Sciatic nerve (tissue), 2 donors: ENCODE measurements at regions not wholly inside any gene's neighbourhood (a gene's known extent, or its start where the extent isn't known, plus 50 kb on each side); places are given as distances from the start of the nearest gene placed in this dataset.

Source experiments
- ATAC-seq: fragments of 200-7000 bp; cut with Tn5 transposase; one replicate; pipeline ENCODE4 v1.9.1; 2020; ENCODE audit warnings: mild to moderate bottlenecking, moderate library complexity
- DNase-seq: peaks from one replicate; pipeline ENCODE4 v3.0.0-alpha.2; 2020; ENCODE audit warnings: low spot score
- intact Hi-C: fragments of 100-400 bp; cut with DNase I; formaldehyde crosslinking; loops from one replicate; pipeline ENCODE4 v1.14.2; 2022
- donor health status: DM: no; HTN: no; CAD: no.
- donor health status: DM: no; HTN: no; CAD: no.

- DNase-seq, result no peak
- ATAC-seq, result no peak
- intact Hi-C loops, result no loop called here
Measured at GRCh38 chr7:155224116-155224811, 73.4 kb upstream of the INSIG1 start.

GRCh38 chr7:155225095-155225494, 72.6 kb upstream of the INSIG1 start:
- DNase-seq (no peak), ATAC-seq (no peak)
- intact Hi-C loops, result no loop called here

- intact Hi-C loops, result no loop called here
- ATAC-seq, result no peak
- no peak for DNase-seq
Measured at GRCh38 chr7:155225516-155225915, 72.2 kb upstream of the INSIG1 start.

DNA sequence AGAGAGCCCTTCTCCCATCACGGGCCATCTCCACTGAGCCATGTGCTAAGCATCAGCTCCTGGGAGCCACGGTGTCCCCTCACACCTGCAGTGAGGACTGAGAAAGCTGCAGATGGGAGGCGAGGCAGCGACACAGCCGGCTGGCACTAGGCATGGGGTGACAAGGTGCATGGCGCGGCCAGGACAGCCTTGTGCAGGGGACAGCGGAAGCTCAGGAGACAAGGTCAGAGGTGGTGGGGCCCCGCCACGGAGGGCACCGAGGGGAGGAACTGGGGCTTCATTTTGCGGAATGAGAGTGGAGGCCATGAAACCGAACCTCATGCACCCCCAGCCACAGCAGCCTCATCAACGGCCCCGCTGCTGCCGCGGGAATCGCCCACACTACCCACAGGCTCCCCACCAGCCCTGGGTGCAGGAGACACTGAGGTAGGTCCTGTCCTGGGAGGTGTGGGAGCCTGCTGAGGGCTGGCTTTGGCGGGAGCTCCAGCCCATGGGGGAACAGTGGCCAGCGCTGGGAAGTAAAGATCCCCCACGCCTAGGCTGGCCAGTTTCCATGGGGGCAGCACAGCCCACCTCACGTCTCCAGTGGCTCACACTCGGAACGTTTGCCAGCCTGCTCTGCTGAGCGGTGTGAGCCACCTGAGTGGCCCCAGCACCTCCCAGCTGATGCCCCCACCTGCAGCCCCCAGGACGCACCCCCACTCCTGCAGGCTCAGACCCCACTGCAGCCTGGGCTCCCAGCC, 71.2 kb upstream of the INSIG1 start:
- intact Hi-C loops, result no loop called here
- ATAC-seq (no peak), DNase-seq (no peak)

DNA sequence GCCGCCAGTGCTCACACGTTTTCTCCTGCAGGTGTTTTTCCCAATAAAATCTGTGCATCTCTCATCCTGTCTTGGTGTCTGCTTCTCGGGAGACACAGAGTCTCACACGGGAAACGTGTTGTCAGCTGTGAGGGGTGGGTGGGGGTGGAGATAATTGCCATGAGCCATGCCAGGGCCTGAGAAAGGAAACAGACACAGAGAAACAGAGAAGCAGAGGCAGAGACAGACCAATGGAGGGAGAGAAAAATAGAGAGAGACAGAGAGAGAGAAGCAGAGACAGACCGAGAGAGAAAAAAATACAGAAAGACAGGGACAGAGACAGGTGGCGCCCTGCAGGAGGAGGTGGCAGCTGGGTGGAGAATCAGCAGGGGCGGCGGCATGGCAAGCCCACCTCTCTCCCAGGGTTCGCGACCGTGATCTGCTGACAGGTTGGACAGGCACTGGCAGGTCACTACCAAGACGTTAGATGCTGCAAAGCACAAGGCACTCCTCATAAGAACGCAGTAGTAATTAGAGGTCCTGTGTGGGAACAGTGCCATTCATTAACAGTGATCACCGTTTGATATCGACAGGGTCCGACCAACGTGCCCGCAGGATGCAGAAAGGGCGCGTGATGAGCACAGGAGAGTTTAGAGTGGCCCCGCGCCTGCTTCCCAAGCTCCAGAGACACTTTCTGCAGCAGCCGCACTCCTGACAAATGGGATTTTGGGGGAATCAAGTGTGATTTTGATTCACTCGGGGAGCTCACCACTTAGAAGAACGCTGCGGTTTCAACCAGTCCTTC, 70.5 kb upstream of the INSIG1 start:
- ATAC-seq (no peak), DNase-seq (no peak)
- intact Hi-C loops, result no loop called here

- intact Hi-C loops, result no loop called here
- DNase-seq (no peak), ATAC-seq (no peak)
Measured at GRCh38 chr7:155227788-155228458, 69.8 kb upstream of the INSIG1 start.

DNA sequence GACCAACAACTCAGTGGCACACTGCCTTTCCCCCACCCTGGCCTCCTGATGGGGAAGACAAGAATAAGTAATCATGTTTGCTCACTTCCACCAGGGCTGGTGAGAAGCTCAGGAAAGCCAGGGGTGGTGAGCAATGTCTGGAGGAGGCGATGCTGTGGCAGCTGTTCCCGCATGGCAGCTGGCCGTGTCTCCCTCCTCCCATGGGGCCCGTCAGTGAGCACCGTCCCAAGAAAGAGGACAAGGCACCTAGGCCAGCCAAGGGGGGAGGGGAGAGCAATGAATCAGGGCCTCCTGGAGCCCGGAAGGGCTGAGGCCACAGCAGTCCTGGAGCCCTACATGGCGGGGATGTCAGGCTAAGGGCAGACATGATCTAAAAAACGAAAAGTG, 69.2 kb upstream of the INSIG1 start:
- intact Hi-C loops, result no loop called here
- ATAC-seq (no peak), DNase-seq (no peak)

DNA sequence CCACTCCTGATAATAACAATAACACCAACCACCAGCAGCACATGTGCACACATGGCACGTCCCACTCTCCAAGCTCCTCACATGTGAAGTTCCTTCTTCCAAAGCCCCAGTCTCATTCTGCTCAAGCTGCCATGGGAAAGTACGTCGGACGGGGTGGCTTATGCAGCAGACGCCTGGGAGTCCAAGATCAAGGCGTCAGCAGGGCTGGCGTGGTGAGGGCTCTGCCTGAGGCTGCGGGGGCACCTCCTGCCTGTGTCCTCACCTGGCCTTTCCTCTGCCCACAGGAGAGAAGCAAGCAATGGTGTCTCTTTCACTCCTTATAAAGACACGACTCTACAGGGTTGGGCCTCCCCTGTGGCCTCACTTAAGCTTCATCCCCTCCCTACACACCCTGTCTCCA, 68.8 kb upstream of the INSIG1 start:
- intact Hi-C loops, result no loop called here
- DNase-seq (no peak), ATAC-seq (no peak)

DNA sequence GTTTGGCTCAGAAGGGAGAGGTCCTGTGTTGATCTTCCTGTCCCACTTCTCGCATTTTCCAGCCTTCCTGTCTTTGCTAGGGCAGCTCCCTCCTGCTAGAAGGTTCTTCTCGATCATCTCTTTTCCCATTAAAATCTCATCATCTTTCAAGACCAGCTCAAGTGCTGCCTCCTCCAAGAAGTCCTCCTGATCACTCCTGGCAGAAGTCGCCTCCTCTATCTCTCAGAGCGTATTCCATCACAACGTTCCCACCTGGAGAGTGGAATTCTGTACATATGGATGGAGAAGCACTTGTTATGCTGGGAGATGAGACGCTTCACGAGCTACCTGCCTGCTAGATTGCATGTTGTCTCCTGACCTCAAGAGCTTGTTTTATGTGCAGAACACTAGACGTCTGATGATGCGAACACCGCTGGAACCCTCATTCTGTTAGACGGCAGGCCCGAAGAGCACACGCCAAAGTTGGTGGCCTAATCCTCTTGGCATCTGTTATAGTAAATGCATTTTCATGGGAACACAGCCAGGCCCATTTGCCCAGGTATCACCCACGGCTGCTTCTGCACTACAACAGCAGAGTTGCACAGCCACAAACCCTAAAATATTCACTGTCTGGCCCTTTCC, 68.0 kb upstream of the INSIG1 start:
- intact Hi-C loops, result no loop called here
- ATAC-seq, result no peak
- no peak for DNase-seq

GRCh38 chr7:155230169-155230593, 67.5 kb upstream of the INSIG1 start:
- DNase-seq, result no peak
- ATAC-seq, result no peak
- intact Hi-C loops, result no loop called here

DNA sequence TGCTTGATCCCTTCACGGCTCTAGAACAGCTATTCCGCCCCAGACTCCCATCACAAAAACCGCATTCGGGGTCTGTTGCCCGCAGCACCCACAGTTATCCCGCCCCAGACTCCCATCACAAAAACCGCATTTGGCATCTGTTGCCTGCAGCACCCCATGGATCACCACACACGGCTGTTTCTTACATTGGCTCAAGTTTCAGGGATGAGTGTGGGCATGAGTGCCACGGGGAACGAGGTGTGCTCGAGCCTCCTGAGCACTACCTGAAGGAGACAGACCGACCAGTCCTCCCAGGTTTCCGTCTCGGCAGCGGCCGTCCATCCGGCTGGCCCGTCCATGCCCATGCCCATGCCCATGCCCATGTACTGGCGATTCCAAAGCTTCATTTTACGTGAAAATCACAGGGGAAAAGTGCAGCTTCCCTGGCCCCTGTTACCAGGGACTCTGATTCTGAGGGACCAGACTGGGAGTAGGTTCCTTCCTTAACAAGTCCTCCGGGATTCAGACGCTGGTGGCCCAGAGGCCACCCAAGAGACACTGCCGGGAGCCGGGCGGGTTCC, 66.4 kb upstream of the INSIG1 start:
- intact Hi-C loops, result no loop called here
- ATAC-seq (no peak), DNase-seq (no peak)

GRCh38 chr7:155231941-155232340, 65.7 kb upstream of the INSIG1 start:
- DNase-seq (no peak), ATAC-seq (no peak)
- intact Hi-C loops, result no loop called here

DNA sequence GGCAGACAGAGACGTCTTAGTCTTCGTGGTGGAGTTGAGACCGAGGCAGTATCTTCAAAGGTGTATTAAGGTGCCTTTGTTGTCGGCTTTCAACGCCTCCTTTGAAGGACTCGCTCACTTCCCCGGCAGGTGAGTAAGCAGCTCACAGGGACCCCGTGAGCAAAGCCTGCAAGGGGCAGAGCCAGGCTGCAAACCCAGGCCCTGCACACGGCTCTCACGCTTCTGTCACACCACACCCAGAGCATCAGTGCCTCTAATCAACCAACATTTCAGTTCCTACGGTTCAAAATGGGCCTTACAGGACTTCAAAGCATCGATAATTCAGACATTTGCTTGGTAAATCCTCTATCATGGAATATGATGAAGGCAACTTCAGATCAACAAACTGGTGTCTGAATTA, 64.8 kb upstream of the INSIG1 start:
- ATAC-seq (no peak), DNase-seq (no peak)
- intact Hi-C loops, result no loop called here

- no peak for ATAC-seq
- intact Hi-C loops, result no loop called here
- DNase-seq, result no peak
Measured at GRCh38 chr7:155233311-155234157, 64.1 kb upstream of the INSIG1 start.

DNA sequence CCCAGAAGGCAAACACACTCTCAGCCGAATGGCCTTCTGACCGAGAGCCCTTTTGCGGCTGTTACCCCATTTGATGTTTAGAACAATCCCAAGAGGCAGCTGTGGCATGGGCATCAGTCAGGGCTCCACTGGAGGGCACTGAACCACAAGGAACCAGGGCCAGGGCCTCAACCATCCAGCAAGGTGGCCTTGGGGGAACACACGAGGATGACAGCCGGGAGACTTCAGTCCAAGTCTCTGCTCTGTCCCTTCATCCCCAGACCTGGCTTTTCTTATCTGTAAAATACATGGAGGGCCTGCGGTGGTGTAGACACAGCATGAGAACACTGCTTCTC, 63.6 kb upstream of the INSIG1 start:
- DNase-seq (no peak), ATAC-seq (peak; percentile 11)
- intact Hi-C loops, result no loop called here

DNA sequence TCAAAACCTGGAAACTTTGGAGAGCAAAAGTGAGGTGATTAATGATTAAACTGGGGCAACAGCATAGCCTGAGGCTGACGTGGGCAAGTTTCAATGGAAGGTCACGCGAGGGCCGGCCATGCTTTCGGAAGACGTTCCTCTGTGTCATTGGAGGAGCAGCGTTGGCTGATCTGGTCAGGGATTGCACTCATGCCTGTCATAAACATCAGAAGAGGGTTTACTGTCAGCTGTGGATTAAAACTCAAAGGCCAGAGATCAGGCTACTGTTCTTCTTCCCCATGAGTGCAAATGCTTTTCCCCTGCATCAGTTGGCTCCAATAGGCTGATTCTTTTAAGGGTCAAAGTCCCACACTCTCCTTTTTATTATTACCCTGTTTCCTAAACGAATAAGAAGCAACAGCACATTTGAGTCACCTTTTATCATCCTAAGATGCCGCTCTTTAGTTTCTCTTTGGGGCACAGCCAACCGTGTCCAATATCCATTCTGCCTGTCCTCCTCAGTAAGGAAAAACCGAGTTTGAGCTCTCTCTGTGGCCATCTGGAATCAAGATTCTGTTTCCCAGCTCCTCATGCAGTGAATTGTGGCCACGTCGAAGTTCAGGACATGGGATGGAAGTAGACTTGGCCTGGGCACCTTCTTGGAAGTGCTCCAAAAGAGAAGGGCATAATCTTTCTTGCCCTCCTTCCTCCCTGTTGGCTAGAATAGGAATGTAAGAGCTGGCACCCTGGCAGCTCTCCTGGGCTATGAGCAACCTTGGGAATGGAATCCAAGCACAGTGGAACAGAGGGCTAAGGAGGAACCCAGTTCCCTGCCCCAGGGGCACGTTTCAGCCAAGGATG, 62.5 kb upstream of the INSIG1 start:
- ATAC-seq (no peak), DNase-seq (no peak)
- intact Hi-C loops, result loop anchor here (5.0 kb wide), 1 partner anchor 1257 kb away; no protein-coding TSS in a partner anchor

- peak; percentile 15 for ATAC-seq
- no peak for DNase-seq
- intact Hi-C loops, result loop anchor here (5.0 kb wide), 1 partner anchor 1256 kb away; no protein-coding TSS in a partner anchor
Measured at GRCh38 chr7:155236386-155236785, 61.3 kb upstream of the INSIG1 start.
